H1 (cell line): ENCODE measurements at regions not wholly inside any gene's neighbourhood (a gene's known extent, or its start where the extent isn't known, plus 50 kb on each side); places are given as distances from the start of the nearest gene placed in this dataset.

ENCODE experiments used
- CREB1 ChIP-seq: IDR thresholded peaks from 2 replicates; pipeline ENCODE4 v1.6.1; 2012; ENCODE audit warnings: inconsistent platforms
- CTBP2 ChIP-seq: IDR thresholded peaks from 2 replicates; pipeline ENCODE4 v1.7.0; 2011; ENCODE audit warnings: borderline replicate concordance, mild to moderate bottlenecking, moderate library complexity, mixed read lengths, low read length; ENCODE audit not compliant: insufficient read depth, insufficient read length
- NRF1 ChIP-seq: IDR thresholded peaks from 2 replicates; pipeline ENCODE4 v1.6.1; 2011; ENCODE audit warnings: mild to moderate bottlenecking, low read depth, low read length, improper control_type of control experiment
- POU5F1 ChIP-seq: IDR thresholded peaks from 2 replicates; pipeline ENCODE4 v1.6.1; 2011; ENCODE audit warnings: low read depth, mild to moderate bottlenecking, low read length, moderate library complexity
- RAD21 ChIP-seq, 2 experiments: IDR thresholded peaks in 1 of 2; conservative IDR thresholded peaks in 1 of 2; 2 replicates each; pipeline ENCODE4 v1.6.1; 2011; ENCODE audit warnings: low read depth in 2 of 2, low read length in 2 of 2, improper control_type of control experiment in 1 of 2, inconsistent platforms in 1 of 2, mild to moderate bottlenecking in 1 of 2, moderate library complexity in 1 of 2
- RNF2 ChIP-seq: fragments of 200-900, 300-1000 bp; sonication (generic); IDR thresholded peaks from 2 replicates; pipeline ENCODE4 v1.7.1; 2016; ENCODE audit warnings: borderline replicate concordance, low read depth, mild to moderate bottlenecking, antibody characterized with exemption, low read length; ENCODE audit not compliant: poor library complexity, severe bottlenecking; ENCODE audit errors: missing control alignments
- SIRT6 ChIP-seq: IDR thresholded peaks from one replicate; pipeline ENCODE4 v1.7.1; 2012; ENCODE audit warnings: low read length, inconsistent platforms
- SIX5 ChIP-seq: IDR thresholded peaks from 2 replicates; pipeline ENCODE4 v1.6.1; 2011; ENCODE audit warnings: mild to moderate bottlenecking, low read depth, low read length
- SP4 ChIP-seq: IDR thresholded peaks from 2 replicates; pipeline ENCODE4 v1.6.1; 2012; ENCODE audit warnings: low read length, inconsistent platforms
- ZNF274 ChIP-seq: IDR thresholded peaks from 2 replicates; pipeline ENCODE4 v1.7.0; 2012; ENCODE audit warnings: low read length, borderline replicate concordance; ENCODE audit errors: extremely low read depth
- TF ChIP-seq, protein P1 (sequence below): fragments of 300-600 bp; sonication (generic); IDR thresholded peaks from 2 replicates; pipeline ENCODE4 v1.7.1; 2012; ENCODE audit warnings: low read length, moderate library complexity, mild to moderate bottlenecking, inconsistent platforms; ENCODE audit not compliant: insufficient replicate concordance

DNA sequence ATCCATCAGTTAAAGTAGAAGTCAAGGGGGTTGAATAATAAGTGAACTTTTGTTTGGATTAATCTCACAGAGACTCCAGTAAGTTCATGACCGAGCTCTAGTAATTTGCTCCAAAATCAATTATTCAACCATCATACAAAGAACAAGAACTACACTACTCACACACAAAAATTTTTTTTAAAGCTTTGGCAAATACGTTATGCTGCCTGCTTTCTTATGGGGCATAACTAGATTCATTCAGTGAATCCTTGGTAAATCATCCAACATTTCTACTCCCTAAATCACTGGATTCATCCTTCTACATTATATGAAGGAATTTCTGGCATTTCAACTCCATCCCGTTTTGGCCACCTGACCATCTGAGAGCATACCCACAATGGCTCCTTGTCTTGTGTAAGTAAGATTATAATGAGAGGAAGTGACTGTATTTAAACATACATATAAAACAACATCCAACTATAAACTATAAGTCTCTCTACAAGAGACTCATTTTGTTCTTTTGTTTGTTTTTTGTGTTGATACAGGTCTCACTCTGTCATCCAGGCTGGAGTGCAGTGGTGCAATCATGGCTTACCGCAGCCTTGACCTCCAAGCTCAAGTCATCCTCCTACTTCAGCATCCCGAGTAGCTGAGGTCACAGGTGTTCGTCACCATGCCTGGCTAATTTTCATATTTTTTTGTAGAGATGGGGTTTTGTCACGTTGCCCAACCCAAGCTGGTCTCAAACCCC lies 144.2 kb upstream of the LRRTM4 start (continued):
- TF ChIP-seq, protein P1, sequence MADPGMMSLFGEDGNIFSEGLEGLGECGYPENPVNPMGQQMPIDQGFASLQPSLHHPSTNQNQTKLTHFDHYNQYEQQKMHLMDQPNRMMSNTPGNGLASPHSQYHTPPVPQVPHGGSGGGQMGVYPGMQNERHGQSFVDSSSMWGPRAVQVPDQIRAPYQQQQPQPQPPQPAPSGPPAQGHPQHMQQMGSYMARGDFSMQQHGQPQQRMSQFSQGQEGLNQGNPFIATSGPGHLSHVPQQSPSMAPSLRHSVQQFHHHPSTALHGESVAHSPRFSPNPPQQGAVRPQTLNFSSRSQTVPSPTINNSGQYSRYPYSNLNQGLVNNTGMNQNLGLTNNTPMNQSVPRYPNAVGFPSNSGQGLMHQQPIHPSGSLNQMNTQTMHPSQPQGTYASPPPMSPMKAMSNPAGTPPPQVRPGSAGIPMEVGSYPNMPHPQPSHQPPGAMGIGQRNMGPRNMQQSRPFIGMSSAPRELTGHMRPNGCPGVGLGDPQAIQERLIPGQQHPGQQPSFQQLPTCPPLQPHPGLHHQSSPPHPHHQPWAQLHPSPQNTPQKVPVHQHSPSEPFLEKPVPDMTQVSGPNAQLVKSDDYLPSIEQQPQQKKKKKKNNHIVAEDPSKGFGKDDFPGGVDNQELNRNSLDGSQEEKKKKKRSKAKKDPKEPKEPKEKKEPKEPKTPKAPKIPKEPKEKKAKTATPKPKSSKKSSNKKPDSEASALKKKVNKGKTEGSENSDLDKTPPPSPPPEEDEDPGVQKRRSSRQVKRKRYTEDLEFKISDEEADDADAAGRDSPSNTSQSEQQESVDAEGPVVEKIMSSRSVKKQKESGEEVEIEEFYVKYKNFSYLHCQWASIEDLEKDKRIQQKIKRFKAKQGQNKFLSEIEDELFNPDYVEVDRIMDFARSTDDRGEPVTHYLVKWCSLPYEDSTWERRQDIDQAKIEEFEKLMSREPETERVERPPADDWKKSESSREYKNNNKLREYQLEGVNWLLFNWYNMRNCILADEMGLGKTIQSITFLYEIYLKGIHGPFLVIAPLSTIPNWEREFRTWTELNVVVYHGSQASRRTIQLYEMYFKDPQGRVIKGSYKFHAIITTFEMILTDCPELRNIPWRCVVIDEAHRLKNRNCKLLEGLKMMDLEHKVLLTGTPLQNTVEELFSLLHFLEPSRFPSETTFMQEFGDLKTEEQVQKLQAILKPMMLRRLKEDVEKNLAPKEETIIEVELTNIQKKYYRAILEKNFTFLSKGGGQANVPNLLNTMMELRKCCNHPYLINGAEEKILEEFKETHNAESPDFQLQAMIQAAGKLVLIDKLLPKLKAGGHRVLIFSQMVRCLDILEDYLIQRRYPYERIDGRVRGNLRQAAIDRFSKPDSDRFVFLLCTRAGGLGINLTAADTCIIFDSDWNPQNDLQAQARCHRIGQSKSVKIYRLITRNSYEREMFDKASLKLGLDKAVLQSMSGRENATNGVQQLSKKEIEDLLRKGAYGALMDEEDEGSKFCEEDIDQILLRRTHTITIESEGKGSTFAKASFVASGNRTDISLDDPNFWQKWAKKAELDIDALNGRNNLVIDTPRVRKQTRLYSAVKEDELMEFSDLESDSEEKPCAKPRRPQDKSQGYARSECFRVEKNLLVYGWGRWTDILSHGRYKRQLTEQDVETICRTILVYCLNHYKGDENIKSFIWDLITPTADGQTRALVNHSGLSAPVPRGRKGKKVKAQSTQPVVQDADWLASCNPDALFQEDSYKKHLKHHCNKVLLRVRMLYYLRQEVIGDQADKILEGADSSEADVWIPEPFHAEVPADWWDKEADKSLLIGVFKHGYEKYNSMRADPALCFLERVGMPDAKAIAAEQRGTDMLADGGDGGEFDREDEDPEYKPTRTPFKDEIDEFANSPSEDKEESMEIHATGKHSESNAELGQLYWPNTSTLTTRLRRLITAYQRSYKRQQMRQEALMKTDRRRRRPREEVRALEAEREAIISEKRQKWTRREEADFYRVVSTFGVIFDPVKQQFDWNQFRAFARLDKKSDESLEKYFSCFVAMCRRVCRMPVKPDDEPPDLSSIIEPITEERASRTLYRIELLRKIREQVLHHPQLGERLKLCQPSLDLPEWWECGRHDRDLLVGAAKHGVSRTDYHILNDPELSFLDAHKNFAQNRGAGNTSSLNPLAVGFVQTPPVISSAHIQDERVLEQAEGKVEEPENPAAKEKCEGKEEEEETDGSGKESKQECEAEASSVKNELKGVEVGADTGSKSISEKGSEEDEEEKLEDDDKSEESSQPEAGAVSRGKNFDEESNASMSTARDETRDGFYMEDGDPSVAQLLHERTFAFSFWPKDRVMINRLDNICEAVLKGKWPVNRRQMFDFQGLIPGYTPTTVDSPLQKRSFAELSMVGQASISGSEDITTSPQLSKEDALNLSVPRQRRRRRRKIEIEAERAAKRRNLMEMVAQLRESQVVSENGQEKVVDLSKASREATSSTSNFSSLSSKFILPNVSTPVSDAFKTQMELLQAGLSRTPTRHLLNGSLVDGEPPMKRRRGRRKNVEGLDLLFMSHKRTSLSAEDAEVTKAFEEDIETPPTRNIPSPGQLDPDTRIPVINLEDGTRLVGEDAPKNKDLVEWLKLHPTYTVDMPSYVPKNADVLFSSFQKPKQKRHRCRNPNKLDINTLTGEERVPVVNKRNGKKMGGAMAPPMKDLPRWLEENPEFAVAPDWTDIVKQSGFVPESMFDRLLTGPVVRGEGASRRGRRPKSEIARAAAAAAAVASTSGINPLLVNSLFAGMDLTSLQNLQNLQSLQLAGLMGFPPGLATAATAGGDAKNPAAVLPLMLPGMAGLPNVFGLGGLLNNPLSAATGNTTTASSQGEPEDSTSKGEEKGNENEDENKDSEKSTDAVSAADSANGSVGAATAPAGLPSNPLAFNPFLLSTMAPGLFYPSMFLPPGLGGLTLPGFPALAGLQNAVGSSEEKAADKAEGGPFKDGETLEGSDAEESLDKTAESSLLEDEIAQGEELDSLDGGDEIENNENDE = no peak
- no peak for TF ChIP-seq CREB1
- TF ChIP-seq POU5F1 = no peak
- no peak for TF ChIP-seq RNF2
- TF ChIP-seq ZNF274 = no peak
- no peak for TF ChIP-seq SIX5
- no peak for TF ChIP-seq SP4
- TF ChIP-seq CTBP2 = no peak
- no peak for TF ChIP-seq NRF1
- no peak for TF ChIP-seq SIRT6
- TF ChIP-seq RAD21 (IDR thresholded peaks at IDR 0.05 in 1 of 2, conservative IDR thresholded peaks at IDR 0.05 in 1 of 2; ENCODE audit: low read depth in 2 of 2, low read length in 2 of 2) = no peak
